ENCODE measurements at regions not wholly inside any gene's neighbourhood (a gene's known extent, or its start where the extent isn't known, plus 50 kb on each side); places are given as distances from the start of the nearest gene placed in this dataset.

GRCh38 chr6:14499309-14499708, 381.7 kb downstream of the CD83 start:
- no peaks in the 10 kb centered on the region for H4K20me1 ChIP-seq (ENCODE audit: control insufficient read depth, extremely low read depth, insufficient read depth, low read length)
- H3K79me2 ChIP-seq (ENCODE audit: control insufficient read depth, insufficient read depth, low read length), result no peaks in the 10 kb centered on the region
- H3K9ac ChIP-seq (ENCODE audit: insufficient read depth, low read length), result no peak overlapping the region
- peaks cover 2% of the 10 kb centered on the region for H3K4me1 ChIP-seq (ENCODE audit: control insufficient read depth, extremely low read depth, insufficient read depth, low read length)
- H3K4me2 ChIP-seq (ENCODE audit: extremely low read depth, insufficient read depth, low read length), result no peak overlapping the region
- no peak for DNase-seq (ENCODE audit: low read depth in 2 of 2)
- H3K4me3 ChIP-seq (replicated peaks in 1 of 4; ENCODE audit: control extremely low read depth in 1 of 4, insufficient read depth in 1 of 4, low read depth in 3 of 4, low read length in 4 of 4), result no peak overlapping the region
- H2AFZ ChIP-seq (ENCODE audit: low read length), result no peak overlapping the region
- TF ChIP-seq CTCF (conservative IDR thresholded peaks at IDR 0.05 in 1 of 2, IDR thresholded peaks at IDR 0.05 in 1 of 2; ENCODE audit: low read depth in 1 of 2, low read length in 2 of 2), result no peak
- TF ChIP-seq EZH2 (IDR thresholded peaks at IDR 0.05; ENCODE audit: low read length, missing control alignments), result no peak
- H3K27me3 ChIP-seq (ENCODE audit: control insufficient read depth, insufficient read depth, low read length), result no peaks in the 10 kb centered on the region
- H3K9me3 ChIP-seq (ENCODE audit: control insufficient read depth, insufficient read depth, low read depth, low read length), result no peaks in the 10 kb centered on the region
- no peaks in the 10 kb centered on the region for H3K36me3 ChIP-seq (ENCODE audit: control insufficient read depth, insufficient read depth, low read length)
- H3K27ac ChIP-seq (ENCODE audit: insufficient read depth, low read length), result no peak overlapping the region

GRCh38 chr6:14499841-14500240, 382.3 kb downstream of the CD83 start:
- TF ChIP-seq EZH2 (IDR thresholded peaks at IDR 0.05; ENCODE audit: low read length, missing control alignments), result no peak
- no peak for TF ChIP-seq CTCF (conservative IDR thresholded peaks at IDR 0.05 in 1 of 2, IDR thresholded peaks at IDR 0.05 in 1 of 2; ENCODE audit: low read depth in 1 of 2, low read length in 2 of 2)
- no peak overlapping the region for H3K9ac ChIP-seq (ENCODE audit: insufficient read depth, low read length)
- no peaks in the 10 kb centered on the region for H3K36me3 ChIP-seq (ENCODE audit: control insufficient read depth, insufficient read depth, low read length)
- no peak overlapping the region for H3K4me3 ChIP-seq (replicated peaks in 1 of 4; ENCODE audit: control extremely low read depth in 1 of 4, insufficient read depth in 1 of 4, low read depth in 3 of 4, low read length in 4 of 4)
- H3K4me1 ChIP-seq (ENCODE audit: control insufficient read depth, extremely low read depth, insufficient read depth, low read length), result peaks cover 2% of the 10 kb centered on the region
- H3K27ac ChIP-seq (ENCODE audit: insufficient read depth, low read length), result no peak overlapping the region
- no peaks in the 10 kb centered on the region for H3K79me2 ChIP-seq (ENCODE audit: control insufficient read depth, insufficient read depth, low read length)
- no peaks in the 10 kb centered on the region for H3K27me3 ChIP-seq (ENCODE audit: control insufficient read depth, insufficient read depth, low read length)
- no peaks in the 10 kb centered on the region for H4K20me1 ChIP-seq (ENCODE audit: control insufficient read depth, extremely low read depth, insufficient read depth, low read length)
- peak overlapping the region; percentile 33 for H3K4me2 ChIP-seq (ENCODE audit: extremely low read depth, insufficient read depth, low read length)
- H3K9me3 ChIP-seq (ENCODE audit: control insufficient read depth, insufficient read depth, low read depth, low read length), result no peaks in the 10 kb centered on the region
- DNase-seq (ENCODE audit: low read depth in 2 of 2), result peak; percentile 66 to 91
- no peak overlapping the region for H2AFZ ChIP-seq (ENCODE audit: low read length)

DNA sequence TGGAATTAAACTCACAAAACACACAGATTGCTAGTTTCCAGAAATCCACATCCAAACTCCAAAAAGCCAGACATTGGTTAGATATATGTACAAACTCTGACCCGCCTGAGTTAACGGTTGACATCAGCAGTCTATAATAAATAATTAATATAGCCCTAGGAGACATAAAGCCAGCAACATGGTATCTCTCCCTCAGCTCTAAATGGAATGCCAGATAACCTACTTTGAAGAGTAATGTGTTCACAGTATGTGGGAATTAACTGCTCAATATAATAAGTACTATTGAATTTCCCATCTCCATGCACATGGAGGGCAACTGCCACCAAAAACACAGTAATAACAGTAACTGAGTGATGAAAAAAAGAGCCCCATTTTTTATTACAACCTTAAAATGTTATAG, 383.2 kb downstream of the CD83 start:
- Histone ChIP-seq H2AFZ (ENCODE audit: low read length) (no peak overlapping the region), H3K4me1 (ENCODE audit: control insufficient read depth, extremely low read depth, insufficient read depth, low read length) (peaks cover 2% of the 10 kb centered on the region), H3K4me3 (replicated peaks in 1 of 4; ENCODE audit: control extremely low read depth in 1 of 4, insufficient read depth in 1 of 4, low read depth in 3 of 4, low read length in 4 of 4) (no peak overlapping the region), H4K20me1 (ENCODE audit: control insufficient read depth, extremely low read depth, insufficient read depth, low read length) (no peaks in the 10 kb centered on the region), H3K9me3 (ENCODE audit: control insufficient read depth, insufficient read depth, low read depth, low read length) (no peaks in the 10 kb centered on the region), H3K9ac (ENCODE audit: insufficient read depth, low read length) (no peak overlapping the region), H3K27me3 (ENCODE audit: control insufficient read depth, insufficient read depth, low read length) (no peaks in the 10 kb centered on the region), H3K27ac (ENCODE audit: insufficient read depth, low read length) (no peak overlapping the region), H3K79me2 (ENCODE audit: control insufficient read depth, insufficient read depth, low read length) (no peaks in the 10 kb centered on the region), H3K36me3 (ENCODE audit: control insufficient read depth, insufficient read depth, low read length) (no peaks in the 10 kb centered on the region), H3K4me2 (ENCODE audit: extremely low read depth, insufficient read depth, low read length) (no peak overlapping the region)
- no peak for TF ChIP-seq EZH2 (IDR thresholded peaks at IDR 0.05; ENCODE audit: low read length, missing control alignments)
- no peak for TF ChIP-seq CTCF (conservative IDR thresholded peaks at IDR 0.05 in 1 of 2, IDR thresholded peaks at IDR 0.05 in 1 of 2; ENCODE audit: low read depth in 1 of 2, low read length in 2 of 2)
- no peak for DNase-seq (ENCODE audit: low read depth in 2 of 2)
